Fibroblast of the aortic adventitia (primary cell): ENCODE measurements at regions not wholly inside any gene's neighbourhood (a gene's known extent, or its start where the extent isn't known, plus 50 kb on each side); places are given as distances from the start of the nearest gene placed in this dataset.

Experiments
- DNase-seq: peaks from one replicate; pipeline ENCODE4 v3.0.0-alpha.2; 2010; ENCODE audit warnings: low read depth
- H3K4me3 ChIP-seq: 2 replicates; pipeline ENCODE4 v1.5.1; 2011; ENCODE audit warnings: low read depth, mild to moderate bottlenecking, control low read depth, low read length, moderate library complexity
- CTCF ChIP-seq: IDR thresholded peaks from 2 replicates; pipeline ENCODE4 v1.5.1; 2011; ENCODE audit warnings: mild to moderate bottlenecking, low read length, control low read depth, inconsistent platforms; ENCODE audit not compliant: insufficient read depth

GRCh38 chr4:149987330-149988086 lies 90.7 kb upstream of the DCLK2 start:
- DNase-seq: peak; percentile 38
- TF ChIP-seq CTCF: no peak
- no peak overlapping the region for H3K4me3 ChIP-seq

GRCh38 chr4:149988087-149988410 lies 90.2 kb upstream of the DCLK2 start:
- no peak for TF ChIP-seq CTCF
- H3K4me3 ChIP-seq: no peak overlapping the region
- peak; percentile 45 for DNase-seq

GRCh38 chr4:149993030-149993429 lies 85.2 kb upstream of the DCLK2 start:
- no peak for TF ChIP-seq CTCF
- H3K4me3 ChIP-seq: no peak overlapping the region
- peak; percentile 35 for DNase-seq

- no peak for TF ChIP-seq CTCF
- DNase-seq: no peak
- H3K4me3 ChIP-seq: no peak overlapping the region
Observed at GRCh38 chr4:149995134-149995756, 83.0 kb upstream of the DCLK2 start.

- no peak for TF ChIP-seq CTCF
- no peak for DNase-seq
- no peak overlapping the region for H3K4me3 ChIP-seq
Observed at GRCh38 chr4:149997881-149998421, 80.3 kb upstream of the DCLK2 start.

GRCh38 chr4:149999485-150000074 lies 78.7 kb upstream of the DCLK2 start:
- H3K4me3 ChIP-seq: no peak overlapping the region
- peak; percentile 90 for TF ChIP-seq CTCF
- DNase-seq: peak; percentile 89
